ENCODE measurements at regions not wholly inside any gene's neighbourhood (a gene's known extent, or its start where the extent isn't known, plus 50 kb on each side); places are given as distances from the start of the nearest gene placed in this dataset.

DNA sequence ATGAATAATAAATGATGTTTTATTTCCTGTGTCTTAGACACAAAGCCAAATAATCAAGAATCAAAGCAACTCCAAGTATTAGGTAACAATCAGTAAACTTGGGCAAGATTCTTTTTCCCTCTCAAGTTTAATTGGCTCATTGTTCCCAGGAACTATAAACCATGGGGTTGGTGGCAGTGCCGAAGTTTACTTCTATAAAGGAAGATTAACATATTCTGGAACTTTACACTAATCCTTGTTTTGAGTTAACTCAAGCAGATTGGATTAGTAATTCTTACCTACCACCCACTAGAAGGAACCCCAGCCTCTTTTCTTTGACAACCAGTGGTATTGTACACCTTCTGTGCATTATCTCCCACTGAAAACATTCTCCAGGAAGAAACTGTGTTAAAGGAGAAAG, 197.1 kb downstream of the EXOC5 start:
- TF ChIP-seq, protein P1, sequence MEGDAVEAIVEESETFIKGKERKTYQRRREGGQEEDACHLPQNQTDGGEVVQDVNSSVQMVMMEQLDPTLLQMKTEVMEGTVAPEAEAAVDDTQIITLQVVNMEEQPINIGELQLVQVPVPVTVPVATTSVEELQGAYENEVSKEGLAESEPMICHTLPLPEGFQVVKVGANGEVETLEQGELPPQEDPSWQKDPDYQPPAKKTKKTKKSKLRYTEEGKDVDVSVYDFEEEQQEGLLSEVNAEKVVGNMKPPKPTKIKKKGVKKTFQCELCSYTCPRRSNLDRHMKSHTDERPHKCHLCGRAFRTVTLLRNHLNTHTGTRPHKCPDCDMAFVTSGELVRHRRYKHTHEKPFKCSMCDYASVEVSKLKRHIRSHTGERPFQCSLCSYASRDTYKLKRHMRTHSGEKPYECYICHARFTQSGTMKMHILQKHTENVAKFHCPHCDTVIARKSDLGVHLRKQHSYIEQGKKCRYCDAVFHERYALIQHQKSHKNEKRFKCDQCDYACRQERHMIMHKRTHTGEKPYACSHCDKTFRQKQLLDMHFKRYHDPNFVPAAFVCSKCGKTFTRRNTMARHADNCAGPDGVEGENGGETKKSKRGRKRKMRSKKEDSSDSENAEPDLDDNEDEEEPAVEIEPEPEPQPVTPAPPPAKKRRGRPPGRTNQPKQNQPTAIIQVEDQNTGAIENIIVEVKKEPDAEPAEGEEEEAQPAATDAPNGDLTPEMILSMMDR (conservative IDR thresholded peaks at IDR 0.05 in 1 of 2, IDR thresholded peaks at IDR 0.05 in 1 of 2; ENCODE audit: extremely low read depth in 1 of 2, insufficient read depth in 1 of 2, low read depth in 1 of 2, low read length in 2 of 2) = no peak
- no peak for TF ChIP-seq EZH2 (IDR thresholded peaks at IDR 0.05; ENCODE audit: borderline replicate concordance, low read length)
